ENCODE measurements at regions not wholly inside any gene's neighbourhood (a gene's known extent, or its start where the extent isn't known, plus 50 kb on each side); places are given as distances from the start of the nearest gene placed in this dataset.

GRCh38 chr10:78259391-78259790 lies 225.7 kb downstream of the RPS24 start:
- TF ChIP-seq POLR2A (IDR thresholded peaks at IDR 0.05), result no peak
- TF ChIP-seq CTCF (IDR thresholded peaks at IDR 0.05), result no peak
